Fibroblast of villous mesenchyme (primary cell): ENCODE measurements at regions not wholly inside any gene's neighbourhood (a gene's known extent, or its start where the extent isn't known, plus 50 kb on each side); places are given as distances from the start of the nearest gene placed in this dataset.

Experiments used
- DNase-seq: peaks from one replicate; pipeline ENCODE4 v3.0.0-alpha.2; 2010; ENCODE audit warnings: low read depth
- H3K4me3 ChIP-seq: 2 replicates; pipeline ENCODE4 v1.5.1; 2011; ENCODE audit warnings: low read depth, mild to moderate bottlenecking, low read length
- CTCF ChIP-seq: IDR thresholded peaks from 2 replicates; pipeline ENCODE4 v1.5.1; 2012; ENCODE audit warnings: low read depth, mild to moderate bottlenecking, low read length; ENCODE audit not compliant: insufficient read depth

GRCh38 chr3:139236336-139236735 lies 107.5 kb upstream of the MRPS22 start:
- no peak overlapping the region for H3K4me3 ChIP-seq
- DNase-seq, result peak; percentile 51
- no peak for TF ChIP-seq CTCF

GRCh38 chr3:139238281-139239030 lies 105.4 kb upstream of the MRPS22 start:
- TF ChIP-seq CTCF, result no peak
- no peak for DNase-seq
- H3K4me3 ChIP-seq, result no peak overlapping the region

- no peak overlapping the region for H3K4me3 ChIP-seq
- DNase-seq, result peak; percentile 14
- TF ChIP-seq CTCF, result no peak
Observed at GRCh38 chr3:139239550-139239949, 104.3 kb upstream of the MRPS22 start.

- TF ChIP-seq CTCF, result peak; percentile 29
- no peak overlapping the region for H3K4me3 ChIP-seq
- DNase-seq, result no peak
Observed at GRCh38 chr3:139241783-139242182, 102.0 kb upstream of the MRPS22 start.

- no peak overlapping the region for H3K4me3 ChIP-seq
- no peak for TF ChIP-seq CTCF
- no peak for DNase-seq
Observed at GRCh38 chr3:139243710-139244109, 100.1 kb upstream of the MRPS22 start.

- H3K4me3 ChIP-seq, result no peak overlapping the region
- no peak for TF ChIP-seq CTCF
- no peak for DNase-seq
Observed at GRCh38 chr3:139248593-139249255, 95.1 kb upstream of the MRPS22 start.
